Fibroblast of villous mesenchyme (primary cell): ENCODE measurements at regions not wholly inside any gene's neighbourhood (a gene's known extent, or its start where the extent isn't known, plus 50 kb on each side); places are given as distances from the start of the nearest gene placed in this dataset.

Experiments used
- DNase-seq: peaks from one replicate; pipeline ENCODE4 v3.0.0-alpha.2; 2010; ENCODE audit warnings: low read depth
- H3K4me3 ChIP-seq: 2 replicates; pipeline ENCODE4 v1.5.1; 2011; ENCODE audit warnings: low read depth, mild to moderate bottlenecking, low read length
- CTCF ChIP-seq: IDR thresholded peaks from 2 replicates; pipeline ENCODE4 v1.5.1; 2012; ENCODE audit warnings: low read depth, mild to moderate bottlenecking, low read length; ENCODE audit not compliant: insufficient read depth

GRCh38 chr2:3051266-3051665 is 326.4 kb downstream of the EIPR1 start:
- DNase-seq, result no peak
- TF ChIP-seq CTCF, result no peak
- H3K4me3 ChIP-seq, result no peak overlapping the region

- no peak overlapping the region for H3K4me3 ChIP-seq
- TF ChIP-seq CTCF, result no peak
- no peak for DNase-seq
Measured at GRCh38 chr2:3046170-3046865, 331.3 kb downstream of the EIPR1 start.

GRCh38 chr2:3045318-3045921 is 332.2 kb downstream of the EIPR1 start:
- DNase-seq, result no peak
- no peak for TF ChIP-seq CTCF
- H3K4me3 ChIP-seq, result no peak overlapping the region

- no peak overlapping the region for H3K4me3 ChIP-seq
- no peak for DNase-seq
- no peak for TF ChIP-seq CTCF
Measured at GRCh38 chr2:3044587-3045317, 332.9 kb downstream of the EIPR1 start.

GRCh38 chr2:3043726-3044125 is 333.9 kb downstream of the EIPR1 start:
- no peak for TF ChIP-seq CTCF
- H3K4me3 ChIP-seq, result no peak overlapping the region
- DNase-seq, result no peak

GRCh38 chr2:3042601-3043585 is 334.7 kb downstream of the EIPR1 start:
- no peak overlapping the region for H3K4me3 ChIP-seq
- no peak for DNase-seq
- no peak for TF ChIP-seq CTCF
